GM19455 (cell line): ENCODE measurements at regions not wholly inside any gene's neighbourhood (a gene's known extent, or its start where the extent isn't known, plus 50 kb on each side); places are given as distances from the start of the nearest gene placed in this dataset.

ENCODE experiments used
- ATAC-seq: cut with Tn5 transposase; IDR thresholded peaks from one replicate; pipeline ENCODE4 v1.9.1; 2021; ENCODE audit not compliant: unreplicated experiment

DNA sequence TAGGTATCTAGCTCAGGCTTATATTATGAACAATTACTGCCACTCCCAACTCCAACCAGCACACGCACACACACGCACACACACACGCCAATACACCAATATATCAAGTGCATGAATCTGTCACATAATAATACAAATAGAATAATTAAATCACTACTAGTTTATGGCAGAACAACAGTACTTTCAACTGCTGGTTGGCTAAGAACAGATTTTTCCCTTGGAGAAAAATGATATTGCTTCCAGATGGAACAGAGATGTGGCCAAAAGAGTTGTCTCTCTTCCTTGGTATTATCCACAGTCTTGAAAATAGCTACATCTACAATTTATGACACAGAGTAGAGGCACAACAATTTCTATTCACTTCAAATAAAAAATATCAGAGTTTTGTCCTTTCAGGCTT, 538.3 kb upstream of the FAT3 start:
- ATAC-seq, result no peak

DNA sequence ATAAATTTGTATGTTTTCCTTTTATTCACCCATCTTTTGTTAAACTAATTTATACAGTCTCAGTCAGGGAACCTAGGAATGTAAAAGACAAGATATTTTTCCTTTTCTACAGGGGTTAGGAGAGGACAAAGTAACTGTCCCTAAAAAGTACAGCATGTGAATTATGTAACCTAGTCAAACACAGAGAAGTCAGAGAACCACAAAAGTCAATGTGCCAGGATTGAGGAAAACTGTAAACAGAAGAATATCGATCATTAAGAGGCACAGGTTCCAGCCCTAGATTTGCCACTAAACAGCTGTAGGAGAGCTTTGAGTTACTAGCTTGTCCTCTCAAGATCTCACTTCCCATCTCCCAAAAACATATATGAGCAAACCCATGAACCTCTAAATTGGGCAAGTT, 550.9 kb upstream of the FAT3 start:
- ATAC-seq, result no peak

DNA sequence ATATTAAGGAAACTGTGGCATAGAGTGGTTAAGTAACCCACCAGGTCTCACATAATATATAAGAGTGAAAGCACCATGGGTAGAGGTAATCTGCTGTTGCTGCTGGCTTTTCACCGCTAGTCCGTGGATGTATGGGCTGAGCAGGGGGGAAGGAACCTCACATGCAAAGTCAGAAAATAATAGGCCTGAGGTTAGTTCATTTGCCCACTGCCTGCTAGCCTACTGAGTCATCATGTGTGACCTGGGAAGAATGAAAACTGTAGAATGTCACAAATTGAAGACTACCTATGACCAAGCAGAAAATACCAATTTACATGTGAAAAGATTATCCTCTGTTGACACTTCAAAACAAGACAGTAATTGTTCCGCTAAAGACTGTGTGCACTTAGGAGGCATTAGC, 560.1 kb upstream of the FAT3 start:
- no peak for ATAC-seq

GRCh38 chr11:91660036-91660435, 564.6 kb upstream of the FAT3 start:
- no peak for ATAC-seq

DNA sequence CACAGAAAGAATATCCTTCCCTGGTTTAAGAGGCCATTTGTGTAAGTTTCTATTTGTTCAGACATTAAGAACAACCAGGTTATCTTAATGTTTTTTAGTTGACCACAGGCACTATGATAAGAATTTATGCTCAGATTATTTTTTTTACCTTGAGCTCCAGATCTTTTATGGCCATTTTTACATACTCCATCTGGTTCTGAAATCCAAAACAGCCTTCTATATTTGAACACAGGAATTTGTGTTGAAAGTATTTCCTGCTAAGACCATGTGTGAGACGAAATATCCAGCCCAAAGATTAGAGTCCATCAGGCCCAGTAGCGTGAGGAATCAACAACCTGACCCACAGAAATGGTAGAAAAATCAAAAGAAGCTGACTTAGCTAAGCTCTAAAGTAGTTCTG, 569.9 kb upstream of the FAT3 start:
- ATAC-seq, result no peak

GRCh38 chr11:91653079-91653754, 571.4 kb upstream of the FAT3 start:
- ATAC-seq, result no peak

DNA sequence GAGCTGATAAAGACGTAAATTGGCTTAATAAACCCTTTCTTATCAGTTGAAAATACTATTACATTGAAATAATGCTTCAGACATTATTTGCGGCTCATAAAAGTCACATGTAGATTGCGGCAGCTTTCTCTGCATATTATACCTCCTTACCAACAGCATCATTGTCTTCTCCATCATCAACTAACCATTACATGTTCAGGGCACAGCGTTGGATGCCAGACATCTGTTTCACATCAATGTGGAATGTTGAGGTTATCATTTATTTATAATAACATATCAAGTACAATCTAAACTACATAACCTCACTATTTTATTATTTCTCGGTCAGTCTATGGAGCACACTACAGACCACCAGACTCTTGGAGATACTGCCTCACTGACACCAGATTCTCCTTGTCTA, 573.8 kb upstream of the FAT3 start:
- ATAC-seq, result no peak

DNA sequence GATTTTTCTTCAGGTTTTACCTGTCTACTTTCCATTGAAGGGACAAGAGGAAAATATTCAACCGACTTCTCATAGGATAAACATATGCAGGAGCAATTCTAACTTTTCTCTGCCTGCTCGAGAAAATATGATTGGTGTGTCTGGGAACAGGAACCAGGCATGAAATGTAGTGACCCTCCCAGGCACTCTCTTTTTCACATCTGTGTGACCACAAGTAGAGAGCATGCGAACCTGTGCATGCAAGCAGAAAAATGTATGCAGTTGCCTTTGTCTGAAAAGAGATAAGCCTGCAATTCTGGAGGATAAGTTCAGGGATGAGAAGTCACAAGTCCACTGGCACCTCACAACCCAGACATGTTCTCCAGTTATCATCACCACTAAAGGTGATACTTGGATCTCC, 583.5 kb upstream of the FAT3 start:
- no peak for ATAC-seq

GRCh38 chr11:91639359-91639758, 585.3 kb upstream of the FAT3 start:
- no peak for ATAC-seq

GRCh38 chr11:91630916-91631673, 593.5 kb upstream of the FAT3 start:
- no peak for ATAC-seq

DNA sequence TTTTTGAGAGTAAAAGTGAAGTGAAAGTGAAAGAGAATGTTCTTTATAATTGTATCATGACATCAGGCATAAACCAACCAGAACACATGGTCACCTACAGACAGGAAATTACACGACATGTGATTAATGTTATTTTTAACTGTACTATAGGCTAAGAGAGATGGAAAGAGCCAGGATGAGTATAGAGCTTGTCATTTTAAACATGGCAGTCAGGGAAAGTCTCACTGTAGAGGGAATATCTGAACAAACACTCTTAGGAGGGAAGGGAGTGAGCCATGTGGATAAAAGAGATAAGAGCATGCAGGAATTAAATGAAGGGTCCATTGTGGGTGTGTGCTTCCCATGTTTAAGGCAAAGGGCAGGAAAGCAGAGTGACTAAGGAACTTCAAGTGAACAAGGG, 599.1 kb upstream of the FAT3 start:
- ATAC-seq, result no peak

GRCh38 chr11:91624021-91624420, 600.6 kb upstream of the FAT3 start:
- ATAC-seq, result no peak

DNA sequence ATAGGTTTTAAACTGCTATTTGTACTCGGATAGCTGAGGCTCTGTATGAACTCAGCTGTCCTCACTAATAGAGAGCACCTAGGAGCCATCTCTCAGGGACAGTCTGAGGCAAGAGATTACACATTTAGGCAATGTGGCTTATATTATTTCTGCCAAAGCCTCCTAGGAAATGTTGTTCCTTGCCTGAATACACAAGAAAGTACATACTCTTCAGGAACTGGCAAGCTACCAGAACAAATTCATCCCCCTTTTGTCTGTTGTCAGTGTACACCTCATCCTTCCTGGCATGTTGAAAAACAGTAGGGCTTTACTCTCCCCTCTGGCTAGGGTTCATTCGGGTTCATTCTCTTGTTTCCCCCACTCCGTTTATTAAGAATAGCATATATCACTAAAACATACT, 615.9 kb upstream of the FAT3 start:
- ATAC-seq, result no peak

DNA sequence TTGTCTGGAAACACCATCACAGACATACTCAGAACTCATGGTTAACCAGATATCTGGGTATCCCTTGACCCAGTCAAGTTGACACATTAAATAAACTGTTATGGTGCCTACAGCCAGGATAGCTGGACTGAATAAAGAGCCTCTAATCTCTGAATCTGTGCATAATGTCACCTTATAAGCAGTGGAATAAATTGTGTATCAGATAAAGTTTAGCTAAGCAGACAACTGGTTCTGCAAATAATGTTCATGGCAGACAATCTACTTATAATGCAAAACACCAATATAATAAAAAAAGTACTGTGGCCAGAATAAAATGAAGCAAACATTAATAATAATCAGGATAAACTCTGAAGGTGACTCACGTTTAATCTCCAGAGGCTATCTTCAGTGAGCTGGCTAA, 628.5 kb upstream of the FAT3 start:
- ATAC-seq, result no peak

- no peak for ATAC-seq
Measured at GRCh38 chr11:91591021-91591420, 633.6 kb upstream of the FAT3 start.

DNA sequence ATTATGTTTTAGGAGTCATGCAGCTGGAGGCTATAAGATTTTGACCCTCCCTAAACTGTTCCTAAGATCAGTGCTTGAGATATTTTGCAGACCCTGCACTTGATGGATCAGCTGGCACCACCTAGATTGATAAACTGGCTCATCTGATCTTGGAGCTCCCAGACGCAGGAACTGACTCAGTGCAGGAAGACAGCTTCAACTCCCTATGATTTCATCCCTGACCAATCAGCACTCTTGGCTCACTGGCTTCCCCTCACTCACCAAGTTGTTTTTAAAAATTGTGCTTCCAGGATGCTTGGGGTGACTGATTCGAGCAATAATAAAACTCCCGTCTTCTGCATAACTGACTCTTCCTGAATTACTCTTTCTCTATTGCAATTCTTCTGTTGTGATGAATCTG, 637.5 kb upstream of the FAT3 start:
- no peak for ATAC-seq

GRCh38 chr11:91585035-91585801, 639.4 kb upstream of the FAT3 start:
- ATAC-seq, result no peak

GRCh38 chr11:91563176-91563575, 661.4 kb upstream of the FAT3 start:
- ATAC-seq, result no peak

DNA sequence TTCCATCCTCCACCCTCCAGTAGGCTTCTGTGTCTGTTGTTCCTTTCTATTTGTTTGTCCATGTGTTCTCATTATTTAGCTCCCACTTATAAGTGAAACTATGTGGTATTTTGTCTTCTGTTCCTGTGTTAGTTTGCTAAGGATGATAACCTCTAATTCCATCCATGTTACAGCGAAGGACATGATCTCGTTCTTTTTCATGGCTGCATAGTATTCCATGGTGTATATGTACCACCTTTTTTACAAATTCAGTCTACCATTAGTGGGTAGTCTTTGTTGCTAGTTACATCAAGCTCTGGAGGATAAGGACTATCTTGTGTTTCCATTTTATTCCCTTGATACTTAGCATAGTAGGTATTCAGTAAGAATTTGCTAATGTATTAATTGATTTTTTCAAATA, 664.2 kb upstream of the FAT3 start:
- no peak for ATAC-seq

GRCh38 chr11:91538065-91538464, 686.6 kb upstream of the FAT3 start:
- ATAC-seq, result no peak

DNA sequence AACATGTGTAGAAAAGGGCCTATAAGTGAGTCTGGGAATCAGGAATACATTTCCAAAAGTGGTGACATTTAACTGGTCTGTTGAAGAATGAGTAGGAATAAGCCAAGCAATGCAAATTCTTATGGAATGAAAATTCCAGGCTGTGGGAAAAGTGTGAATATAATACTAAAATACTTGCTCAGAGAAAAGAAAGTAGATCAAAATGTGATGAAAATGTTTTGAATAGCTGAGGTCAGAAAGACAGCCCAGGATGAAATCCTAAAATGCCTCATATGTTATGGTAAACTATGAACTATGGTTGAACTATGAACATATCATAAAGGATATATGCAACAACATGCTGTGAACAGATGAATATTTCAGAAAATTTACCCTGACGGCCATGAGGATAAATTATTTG, 688.3 kb upstream of the FAT3 start:
- no peak for ATAC-seq

- ATAC-seq, result no peak
Measured at GRCh38 chr11:91528965-91529364, 695.7 kb upstream of the FAT3 start.
